ENCODE measurements at regions not wholly inside any gene's neighbourhood (a gene's known extent, or its start where the extent isn't known, plus 50 kb on each side); places are given as distances from the start of the nearest gene placed in this dataset.

DNA sequence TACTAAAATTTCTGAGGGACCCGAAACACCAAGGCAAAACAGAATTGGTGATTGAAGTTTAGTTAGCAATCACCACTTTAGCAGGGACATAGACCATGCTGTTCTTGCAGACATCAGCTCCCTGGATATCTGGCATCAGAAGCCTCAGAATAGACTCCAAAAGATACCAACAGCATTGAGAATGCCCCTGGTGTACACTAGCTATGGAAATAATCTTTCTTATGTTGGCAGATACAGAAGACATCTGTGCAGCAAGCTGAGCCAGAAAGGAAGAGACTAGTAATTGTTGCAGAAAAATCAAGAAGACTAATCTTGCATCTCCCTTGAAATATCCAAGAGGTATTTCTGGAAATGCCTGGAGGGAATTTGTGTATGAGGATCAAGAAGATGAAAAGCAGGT is 521.6 kb downstream of the TRHDE start:
- no peak overlapping the region for H3K23ac ChIP-seq (ENCODE audit: insufficient read length)
- no peak overlapping the region for H4K8ac ChIP-seq (ENCODE audit: extremely low read depth, insufficient read depth, low read length)
- no peak overlapping the region for H4K91ac ChIP-seq (replicated peaks; ENCODE audit: insufficient read length, low read length)
- no peak overlapping the region for H3K4me2 ChIP-seq (ENCODE audit: insufficient read depth in 1 of 2, low read depth in 2 of 2, low read length in 2 of 2)
- no peak overlapping the region for H2AK5ac ChIP-seq (ENCODE audit: low read depth, low read length)
- POLR2A ChIA-PET (ENCODE audit: partially characterized antibody): no interaction called here
- no peak overlapping the region for H3K56ac ChIP-seq (replicated peaks; ENCODE audit: insufficient read length, low read depth, low read length)
- no peak overlapping the region for H2AFZ ChIP-seq (ENCODE audit: low read length)
- H3K79me2 ChIP-seq (ENCODE audit: control insufficient read depth in 1 of 2, insufficient read depth in 2 of 2, low read length in 2 of 2): no peaks in the 10 kb centered on the region
- H3K14ac ChIP-seq (ENCODE audit: insufficient read length): no peak overlapping the region
- no peak overlapping the region for H3K18ac ChIP-seq (ENCODE audit: extremely low read depth, low read length)
- peaks cover 3% of the 10 kb centered on the region in 2 experiments; a peak in 1 of 4 replicates for H3K9me3 ChIP-seq (ENCODE audit: insufficient read depth in 2 of 2, low read depth in 1 of 2, low read length in 1 of 2)
- DNase-seq (ENCODE audit: low read depth in 1 of 2, low spot score in 2 of 2) (no peak), FAIRE-seq (no peak)
- CTCF ChIA-PET (ENCODE audit: partially characterized antibody): interaction anchor here (0.6 kb wide), 1 partner anchor 33 kb away, joined by 4 read pairs; no protein-coding TSS in a partner anchor
- no peaks in the 10 kb centered on the region; a peak in 1 of 8 replicates for H3K36me3 ChIP-seq (ENCODE audit: control insufficient read depth in 2 of 4, insufficient read depth in 4 of 4, low read length in 3 of 4)
- H4K5ac ChIP-seq (ENCODE audit: insufficient read length, low read depth, low read length): no peak overlapping the region
- no peak overlapping the region for H3K4me3 ChIP-seq (ENCODE audit: extremely low read depth in 1 of 4, insufficient read depth in 2 of 4, low read depth in 3 of 4, low read length in 4 of 4)
- TF ChIP-seq POU5F1 (IDR thresholded peaks at IDR 0.05; ENCODE audit: low read depth, low read length) (no peak), POLR2AphosphoS5 (IDR thresholded peaks at IDR 0.05; ENCODE audit: low read depth, low read length) (no peak), GTF2F1 (IDR thresholded peaks at IDR 0.05; ENCODE audit: borderline replicate concordance, low read depth, low read length) (no peak), GABPA (IDR thresholded peaks at IDR 0.05; ENCODE audit: borderline replicate concordance, insufficient read depth, low read length) (no peak), SAP30 (IDR thresholded peaks at IDR 0.05; ENCODE audit: insufficient read depth, insufficient replicate concordance, low read length) (no peak), TAF1 (IDR thresholded peaks at IDR 0.05; ENCODE audit: low read depth, low read length) (no peak), TAF7 (optimal IDR thresholded peaks at IDR 0.05; ENCODE audit: borderline replicate concordance, low read depth, low read length) (no peak), TBP (IDR thresholded peaks at IDR 0.05; ENCODE audit: low read depth, low read length) (no peak), KDM1A (IDR thresholded peaks at IDR 0.05; ENCODE audit: borderline replicate concordance, low read length) (no peak), SIX5 (IDR thresholded peaks at IDR 0.05; ENCODE audit: low read depth, low read length) (no peak), BCL11A (IDR thresholded peaks at IDR 0.05; ENCODE audit: low read depth in 2 of 2, low read length in 2 of 2) (no peak)
- TF ChIP-seq, protein P1, sequence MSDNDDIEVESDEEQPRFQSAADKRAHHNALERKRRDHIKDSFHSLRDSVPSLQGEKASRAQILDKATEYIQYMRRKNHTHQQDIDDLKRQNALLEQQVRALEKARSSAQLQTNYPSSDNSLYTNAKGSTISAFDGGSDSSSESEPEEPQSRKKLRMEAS (IDR thresholded peaks at IDR 0.05): no peak
- no peaks in the 10 kb centered on the region for H4K20me1 ChIP-seq (replicated peaks in 1 of 2; ENCODE audit: control insufficient read depth in 1 of 2, insufficient read depth in 2 of 2, low read length in 2 of 2)
- H2BK20ac ChIP-seq (ENCODE audit: low read length): no peak overlapping the region
- H3K9ac ChIP-seq (replicated peaks in 1 of 4; ENCODE audit: extremely low read depth in 1 of 4, low read depth in 3 of 4, low read length in 3 of 4): no peak overlapping the region
- H3K79me1 ChIP-seq (ENCODE audit: low read depth, low read length): no peaks in the 10 kb centered on the region
- H2BK15ac ChIP-seq (ENCODE audit: low read length): no peak overlapping the region
- no peaks in the 10 kb centered on the region for H3K4me1 ChIP-seq (replicated peaks in 1 of 4; ENCODE audit: control insufficient read depth in 3 of 4, insufficient read depth in 4 of 4, low read length in 3 of 4)
- H3K27ac ChIP-seq (ENCODE audit: low read depth, low read length): no peak overlapping the region
- WGBS, 2 experiments (ENCODE audit: extremely low coverage in 1 of 2, insufficient coverage in 1 of 2, insufficient read length in 1 of 2, insufficient replicate concordance in 2 of 2, low coverage in 1 of 2, low lambda C conversion rate in 2 of 2, missing lambda C conversion rate in 1 of 2): 100% methylated on average over 1 of the region's 1 CpG; no CpG with 5 or more reads in 1 of the 2 experiments
- H2BK12ac ChIP-seq (ENCODE audit: low read depth, low read length): no peak overlapping the region
- no peak overlapping the region for H3K4ac ChIP-seq (replicated peaks; ENCODE audit: insufficient read length, low read depth, low read length)
- H2BK5ac ChIP-seq (ENCODE audit: low read depth, low read length): no peak overlapping the region
- no peaks in the 10 kb centered on the region for H3K23me2 ChIP-seq (ENCODE audit: low read depth, low read length)
- no peak overlapping the region for H2BK120ac ChIP-seq (replicated peaks; ENCODE audit: low read depth, low read length)
- H3K27me3 ChIP-seq (replicated peaks in 1 of 4; ENCODE audit: control insufficient read depth in 3 of 4, extremely low read depth in 1 of 4, insufficient read depth in 3 of 4, low read length in 3 of 4): no peaks in the 10 kb centered on the region

All from H1 (cell line).